ENCODE measurements at regions not wholly inside any gene's neighbourhood (a gene's known extent, or its start where the extent isn't known, plus 50 kb on each side); places are given as distances from the start of the nearest gene placed in this dataset.

- TF ChIP-seq CTCF (IDR thresholded peaks at IDR 0.05) (no peak), POLR2A (IDR thresholded peaks at IDR 0.05) (no peak)
Measured at GRCh38 chr11:134862105-134862502, 450.1 kb upstream of the B3GAT1 start.

Measured in right lobe of liver (tissue), 4 donors.